ENCODE measurements at regions not wholly inside any gene's neighbourhood (a gene's known extent, or its start where the extent isn't known, plus 50 kb on each side); places are given as distances from the start of the nearest gene placed in this dataset.

DNA sequence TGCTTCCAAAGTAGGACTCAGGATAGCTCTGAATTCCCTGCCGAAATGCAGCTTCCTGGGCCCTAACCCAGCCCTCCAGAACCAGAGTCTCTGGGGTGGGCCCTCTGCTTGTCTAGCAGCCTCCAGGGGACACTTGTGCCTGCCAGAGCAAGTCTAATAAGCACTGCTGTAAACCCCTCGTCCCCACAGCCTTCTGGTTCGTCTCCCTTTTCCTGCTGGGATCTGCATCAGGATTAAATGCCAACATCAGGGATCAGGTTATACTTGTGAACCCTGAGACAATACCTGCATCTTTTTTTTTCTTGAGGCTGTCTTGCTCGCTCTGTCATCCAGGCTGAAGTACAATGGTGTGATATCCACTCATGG, 282.0 kb downstream of the SEC14L1 start:
- ChIA-PET POLR2A (no interaction called here), CTCF (interaction anchor here (4.4 to 14.4 kb wide), 2 partner anchors 8 to 18 kb away, joined by 45 to 175 read pairs; no protein-coding TSS in a partner anchor)
- TF ChIP-seq, protein P1, sequence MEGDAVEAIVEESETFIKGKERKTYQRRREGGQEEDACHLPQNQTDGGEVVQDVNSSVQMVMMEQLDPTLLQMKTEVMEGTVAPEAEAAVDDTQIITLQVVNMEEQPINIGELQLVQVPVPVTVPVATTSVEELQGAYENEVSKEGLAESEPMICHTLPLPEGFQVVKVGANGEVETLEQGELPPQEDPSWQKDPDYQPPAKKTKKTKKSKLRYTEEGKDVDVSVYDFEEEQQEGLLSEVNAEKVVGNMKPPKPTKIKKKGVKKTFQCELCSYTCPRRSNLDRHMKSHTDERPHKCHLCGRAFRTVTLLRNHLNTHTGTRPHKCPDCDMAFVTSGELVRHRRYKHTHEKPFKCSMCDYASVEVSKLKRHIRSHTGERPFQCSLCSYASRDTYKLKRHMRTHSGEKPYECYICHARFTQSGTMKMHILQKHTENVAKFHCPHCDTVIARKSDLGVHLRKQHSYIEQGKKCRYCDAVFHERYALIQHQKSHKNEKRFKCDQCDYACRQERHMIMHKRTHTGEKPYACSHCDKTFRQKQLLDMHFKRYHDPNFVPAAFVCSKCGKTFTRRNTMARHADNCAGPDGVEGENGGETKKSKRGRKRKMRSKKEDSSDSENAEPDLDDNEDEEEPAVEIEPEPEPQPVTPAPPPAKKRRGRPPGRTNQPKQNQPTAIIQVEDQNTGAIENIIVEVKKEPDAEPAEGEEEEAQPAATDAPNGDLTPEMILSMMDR (IDR thresholded peaks at IDR 0.05; ENCODE audit: control extremely low read depth, extremely low read depth, low read depth, missing control alignments): no peak
- DNase-seq (ENCODE audit: extremely low spot score): no peak

DNA sequence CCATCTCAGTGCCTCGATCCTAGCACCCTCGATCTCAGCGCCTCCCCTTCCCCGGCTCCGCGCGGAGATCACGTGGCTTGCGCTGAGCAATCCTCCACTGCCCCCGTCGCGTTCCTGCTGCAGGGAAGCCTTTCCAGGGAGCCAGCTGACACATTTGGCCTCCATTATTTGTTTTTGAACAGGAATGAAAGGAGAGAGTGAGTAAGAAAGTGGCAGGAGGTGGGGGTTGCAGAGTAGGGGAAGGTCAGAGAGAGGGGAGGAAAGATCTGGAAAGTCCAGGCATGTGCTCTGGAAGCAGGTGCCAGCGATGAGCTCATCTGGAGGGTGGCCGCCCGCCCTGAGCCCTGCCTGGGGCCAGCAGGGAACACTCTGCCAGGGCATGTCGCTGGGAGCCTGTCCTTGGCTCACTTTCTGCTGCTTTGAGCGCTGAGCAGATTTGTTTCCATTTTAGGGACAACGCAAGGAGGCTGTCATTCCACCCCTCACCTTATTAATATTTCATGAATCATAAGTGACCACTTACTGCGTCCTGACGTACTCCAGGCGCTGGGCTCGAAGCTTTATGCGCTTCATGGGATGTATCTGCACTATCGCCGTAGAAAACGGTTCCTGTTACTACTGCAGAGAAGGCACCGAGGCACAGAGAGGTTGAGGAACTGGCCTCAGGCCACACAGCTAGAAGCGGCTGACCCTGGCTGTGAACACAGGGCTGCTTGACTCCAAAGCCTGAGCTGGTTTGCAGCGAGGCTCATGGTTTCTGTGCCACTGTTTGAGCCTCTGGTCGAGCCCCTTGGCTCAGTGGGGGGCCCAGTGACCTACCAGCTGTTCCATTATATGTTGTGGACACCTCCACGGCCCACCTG, 283.1 kb downstream of the SEC14L1 start:
- ChIA-PET POLR2A (no interaction called here), CTCF (interaction anchor here (1.7 to 14.4 kb wide), 5 partner anchors 17 to 93 kb away, joined by 4 to 175 read pairs (median 14); no protein-coding TSS in a partner anchor)
- DNase-seq (ENCODE audit: extremely low spot score): no peak
- TF ChIP-seq, protein P1 (IDR thresholded peaks at IDR 0.05; ENCODE audit: control extremely low read depth, extremely low read depth, low read depth, missing control alignments): no peak

DNA sequence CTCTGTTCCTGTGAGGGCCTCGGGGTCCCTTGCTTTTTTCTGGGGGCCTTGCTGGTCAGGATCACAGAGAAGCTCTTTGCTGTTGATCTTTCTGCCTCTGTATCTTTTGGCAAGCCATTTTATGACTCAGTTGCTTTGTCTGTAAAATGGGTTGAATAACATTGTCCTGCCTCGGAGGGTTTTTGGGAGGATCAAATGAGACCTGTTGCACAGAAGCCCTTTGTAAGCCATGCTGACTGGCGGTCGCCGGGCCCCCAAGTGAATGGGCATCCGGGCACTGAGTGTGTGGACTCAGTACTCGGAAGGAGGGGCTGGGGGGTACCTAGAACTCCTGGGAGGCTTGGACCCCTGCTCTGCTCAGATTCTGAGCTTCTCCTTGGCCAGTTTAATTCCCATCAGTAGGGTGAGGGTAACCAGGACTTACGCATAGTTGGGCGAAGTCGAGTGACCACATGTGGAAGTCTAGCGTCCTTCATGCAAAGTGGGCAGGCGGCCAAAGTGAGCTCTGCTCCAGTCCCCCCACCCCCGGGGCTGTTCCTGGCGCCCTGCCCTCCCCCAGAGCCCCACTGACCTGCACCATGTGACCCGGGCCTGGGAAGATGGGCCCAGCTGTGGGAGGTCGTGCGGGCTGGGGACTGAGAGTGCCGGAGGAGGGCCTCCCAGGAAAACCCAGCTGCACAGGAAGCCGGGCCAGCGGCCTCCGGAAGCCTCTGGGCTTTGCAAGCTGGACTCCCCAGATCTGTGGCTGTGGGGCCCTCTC, 284.0 kb downstream of the SEC14L1 start:
- DNase-seq (ENCODE audit: extremely low spot score): no peak
- TF ChIP-seq, protein P1 (IDR thresholded peaks at IDR 0.05; ENCODE audit: control extremely low read depth, extremely low read depth, low read depth, missing control alignments): no peak
- ChIA-PET POLR2A (no interaction called here), CTCF (interaction anchor here (0.9 to 14.4 kb wide), 7 partner anchors 16 to 94 kb away, joined by 3 to 175 read pairs (median 12); no protein-coding TSS in a partner anchor)

DNA sequence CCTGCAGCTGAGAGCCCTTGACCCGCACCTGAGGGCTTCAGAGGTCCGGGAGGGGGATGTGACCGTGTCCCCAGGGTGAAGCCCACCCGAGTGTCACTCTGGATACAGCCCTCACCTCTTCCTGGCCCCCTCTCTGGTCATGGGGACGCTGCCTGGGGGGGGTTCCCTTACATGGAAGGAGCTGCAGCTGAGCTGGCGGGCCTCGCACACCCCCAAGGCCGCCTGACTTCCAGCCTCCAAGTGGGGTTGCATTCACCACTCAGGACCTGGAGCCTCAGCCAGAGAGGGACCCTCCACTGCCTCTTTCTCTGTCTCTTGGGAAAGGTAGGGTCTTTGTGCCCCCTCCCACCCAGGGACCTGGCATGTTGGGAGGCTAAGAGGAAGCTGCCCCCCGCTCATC, 284.6 kb downstream of the SEC14L1 start:
- ChIA-PET POLR2A (no interaction called here), CTCF (interaction anchor here (0.6 to 14.4 kb wide), 8 partner anchors 9 to 95 kb away, joined by 3 to 175 read pairs (median 8); no protein-coding TSS in a partner anchor)
- TF ChIP-seq, protein P1 (IDR thresholded peaks at IDR 0.05; ENCODE audit: control extremely low read depth, extremely low read depth, low read depth, missing control alignments): no peak
- no peak for DNase-seq (ENCODE audit: extremely low spot score)

DNA sequence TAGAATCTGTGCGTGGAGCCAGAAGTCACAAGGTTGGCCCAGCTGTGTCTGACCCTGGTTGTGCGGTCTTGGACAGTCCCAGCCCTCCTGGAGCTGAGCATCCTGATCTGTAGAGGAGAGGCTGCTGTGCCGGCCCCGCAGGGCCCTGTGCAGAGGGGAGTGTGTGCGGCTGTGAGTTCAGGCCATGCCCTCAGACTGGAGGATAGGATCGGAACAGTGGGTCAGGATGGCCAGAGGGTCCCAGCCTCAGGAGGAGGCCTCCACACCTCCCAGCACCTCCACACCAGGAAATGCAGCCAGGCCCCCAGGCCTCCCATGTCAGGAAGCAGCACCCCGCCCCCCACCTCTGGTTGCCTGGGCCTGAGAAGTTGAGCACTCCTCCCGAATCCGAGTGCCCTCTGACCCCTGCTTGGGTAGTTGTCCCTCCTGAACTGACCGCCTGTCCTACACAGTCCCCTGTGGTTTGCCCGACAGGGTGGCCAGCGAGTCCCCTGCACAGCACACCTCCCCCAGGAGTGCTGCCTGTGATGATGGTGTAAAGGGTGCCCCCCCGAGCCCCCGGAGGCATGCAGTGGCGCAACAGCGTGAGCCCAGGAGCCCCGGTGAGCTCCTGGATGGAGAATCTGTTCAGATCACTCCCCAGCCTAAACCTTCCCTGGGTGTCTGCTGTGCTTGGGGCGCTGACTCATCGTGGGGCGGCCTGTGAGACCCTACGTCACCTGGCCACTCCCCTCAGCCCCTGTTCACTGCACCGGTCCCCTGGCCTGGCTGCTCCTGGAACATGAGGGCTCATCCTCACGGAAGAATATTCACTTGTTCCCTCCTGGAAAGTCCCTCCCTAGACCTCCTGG, 285.2 kb downstream of the SEC14L1 start:
- no peak for DNase-seq (ENCODE audit: extremely low spot score)
- POLR2A ChIA-PET: no interaction called here
- TF ChIP-seq, protein P1 (IDR thresholded peaks at IDR 0.05; ENCODE audit: control extremely low read depth, extremely low read depth, low read depth, missing control alignments): no peak
- CTCF ChIA-PET: interaction anchor here (0.6 to 14.4 kb wide), 9 partner anchors 8 to 95 kb away, joined by 3 to 175 read pairs (median 14); no protein-coding TSS in a partner anchor
